Fibroblast of lung (primary cell): ENCODE measurements at regions not wholly inside any gene's neighbourhood (a gene's known extent, or its start where the extent isn't known, plus 50 kb on each side); places are given as distances from the start of the nearest gene placed in this dataset.

ENCODE experiments used
- CTCF ChIP-seq, 2 donors: IDR thresholded peaks in 1 of 2; conservative IDR thresholded peaks in 1 of 2; 1 replicate in 1 of 2; 2 replicates in 1 of 2; pipeline ENCODE4 v1.5.1; 2011 to 2012; ENCODE audit warnings: low read length in 2 of 2, control low read depth in 1 of 2, inconsistent platforms in 1 of 2, low read depth in 1 of 2, mild to moderate bottlenecking in 1 of 2
- EZH2 ChIP-seq: IDR thresholded peaks from 2 replicates; pipeline ENCODE4 v1.5.1; 2012; ENCODE audit warnings: low read length, control low read depth, mild to moderate bottlenecking; ENCODE audit errors: missing control alignments

DNA sequence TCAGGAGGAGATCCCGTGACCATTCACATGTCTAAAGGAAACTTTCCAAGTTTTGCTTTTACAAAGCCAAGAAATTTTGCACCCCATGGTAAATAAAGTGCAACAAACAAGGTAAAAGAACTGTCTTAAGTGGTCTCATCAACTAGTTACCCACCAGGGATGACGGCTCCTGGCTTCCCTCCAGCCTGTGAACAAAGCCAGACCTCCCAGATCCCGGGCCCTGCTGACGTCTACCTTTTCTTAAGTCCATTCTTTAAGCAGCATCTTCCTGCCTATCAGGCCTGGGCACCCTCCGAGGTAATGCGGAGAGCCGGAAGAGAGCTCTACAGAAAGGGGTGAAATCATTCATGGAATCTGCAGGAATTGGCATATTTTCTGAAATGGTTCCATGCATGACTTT is 58.0 kb upstream of the DAAM1 start:
- TF ChIP-seq CTCF (conservative IDR thresholded peaks at IDR 0.05 in 1 of 2, IDR thresholded peaks at IDR 0.05 in 1 of 2; ENCODE audit: low read depth in 1 of 2, low read length in 2 of 2) (no peak), EZH2 (no peak)
